MM.1S (cell line): ENCODE measurements at regions not wholly inside any gene's neighbourhood (a gene's known extent, or its start where the extent isn't known, plus 50 kb on each side); places are given as distances from the start of the nearest gene placed in this dataset.

Experiments
- EZH2 ChIP-seq: fragments of 300-600 bp; sonication (generic); optimal IDR thresholded peaks from 2 replicates; pipeline ENCODE3; 2017; ENCODE audit warnings: low read depth, mild to moderate bottlenecking, antibody characterized with exemption, low read length, mixed read lengths
- TF ChIP-seq, protein P1 (sequence below): fragments of 300-600 bp; sonication (generic); IDR thresholded peaks from 2 replicates; pipeline ENCODE4 v1.5.1; 2016; ENCODE audit warnings: antibody characterized with exemption, low read length, mixed read lengths

DNA sequence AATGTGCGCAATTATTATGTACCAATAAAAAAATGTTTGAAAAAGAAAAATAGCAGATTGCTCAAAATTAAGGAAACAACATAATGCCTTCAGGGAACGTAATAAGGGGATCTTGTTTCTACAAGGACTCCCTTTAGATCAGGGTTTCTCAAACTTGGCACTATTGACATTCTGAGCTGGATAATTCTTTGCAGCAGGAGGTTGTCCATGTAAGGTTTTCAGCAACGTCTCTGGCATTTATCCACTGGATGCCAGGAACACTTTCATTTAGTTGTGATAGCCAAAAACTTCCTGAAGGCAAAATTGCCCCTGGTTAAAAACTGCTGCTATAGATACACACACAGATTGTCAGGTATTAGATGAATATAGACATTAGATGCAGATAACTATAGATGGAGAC is 666.7 kb upstream of the ADAMTS5 start:
- no peak for TF ChIP-seq EZH2
- TF ChIP-seq, protein P1, sequence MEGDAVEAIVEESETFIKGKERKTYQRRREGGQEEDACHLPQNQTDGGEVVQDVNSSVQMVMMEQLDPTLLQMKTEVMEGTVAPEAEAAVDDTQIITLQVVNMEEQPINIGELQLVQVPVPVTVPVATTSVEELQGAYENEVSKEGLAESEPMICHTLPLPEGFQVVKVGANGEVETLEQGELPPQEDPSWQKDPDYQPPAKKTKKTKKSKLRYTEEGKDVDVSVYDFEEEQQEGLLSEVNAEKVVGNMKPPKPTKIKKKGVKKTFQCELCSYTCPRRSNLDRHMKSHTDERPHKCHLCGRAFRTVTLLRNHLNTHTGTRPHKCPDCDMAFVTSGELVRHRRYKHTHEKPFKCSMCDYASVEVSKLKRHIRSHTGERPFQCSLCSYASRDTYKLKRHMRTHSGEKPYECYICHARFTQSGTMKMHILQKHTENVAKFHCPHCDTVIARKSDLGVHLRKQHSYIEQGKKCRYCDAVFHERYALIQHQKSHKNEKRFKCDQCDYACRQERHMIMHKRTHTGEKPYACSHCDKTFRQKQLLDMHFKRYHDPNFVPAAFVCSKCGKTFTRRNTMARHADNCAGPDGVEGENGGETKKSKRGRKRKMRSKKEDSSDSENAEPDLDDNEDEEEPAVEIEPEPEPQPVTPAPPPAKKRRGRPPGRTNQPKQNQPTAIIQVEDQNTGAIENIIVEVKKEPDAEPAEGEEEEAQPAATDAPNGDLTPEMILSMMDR: no peak
